ENCODE measurements at regions not wholly inside any gene's neighbourhood (a gene's known extent, or its start where the extent isn't known, plus 50 kb on each side); places are given as distances from the start of the nearest gene placed in this dataset.

GRCh38 chr1:87200875-87201638, 127.6 kb upstream of the LMO4 start:
- no peak for TF ChIP-seq POLR2A (IDR thresholded peaks at IDR 0.05)
- TF ChIP-seq CTCF (IDR thresholded peaks at IDR 0.05), result no peak

Data from uterus (tissue), 2 donors.